Inflammatory macrophage treated with lipopolysaccharide for 1 hour (primary cell): ENCODE measurements at regions not wholly inside any gene's neighbourhood (a gene's known extent, or its start where the extent isn't known, plus 50 kb on each side); places are given as distances from the start of the nearest gene placed in this dataset.

Source experiments
- DNase-seq, 2 donors: peaks; one replicate each; pipeline ENCODE4 v3.0.0-alpha.2; 2020 to 2022

DNA sequence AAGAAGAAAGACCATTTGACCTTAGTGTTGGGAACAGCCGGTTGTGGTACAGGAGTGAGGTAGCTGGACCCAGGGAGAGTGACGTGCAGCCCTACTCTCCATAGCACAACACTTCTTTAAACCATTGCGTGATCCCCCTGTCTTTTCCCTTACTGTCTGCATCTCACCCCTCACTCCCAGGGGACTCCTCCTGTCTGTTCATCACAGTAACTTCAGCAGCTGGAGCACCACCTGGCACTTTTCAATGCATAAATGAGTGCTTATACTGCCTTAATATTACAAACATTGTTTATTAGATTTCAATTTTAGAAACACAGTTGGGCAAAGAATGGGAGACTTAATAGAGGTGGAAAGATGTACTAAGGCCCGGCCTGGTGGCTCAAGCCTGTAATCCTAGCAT is 285.5 kb downstream of the UQCRFS1 start:
- DNase-seq = no peak

DNA sequence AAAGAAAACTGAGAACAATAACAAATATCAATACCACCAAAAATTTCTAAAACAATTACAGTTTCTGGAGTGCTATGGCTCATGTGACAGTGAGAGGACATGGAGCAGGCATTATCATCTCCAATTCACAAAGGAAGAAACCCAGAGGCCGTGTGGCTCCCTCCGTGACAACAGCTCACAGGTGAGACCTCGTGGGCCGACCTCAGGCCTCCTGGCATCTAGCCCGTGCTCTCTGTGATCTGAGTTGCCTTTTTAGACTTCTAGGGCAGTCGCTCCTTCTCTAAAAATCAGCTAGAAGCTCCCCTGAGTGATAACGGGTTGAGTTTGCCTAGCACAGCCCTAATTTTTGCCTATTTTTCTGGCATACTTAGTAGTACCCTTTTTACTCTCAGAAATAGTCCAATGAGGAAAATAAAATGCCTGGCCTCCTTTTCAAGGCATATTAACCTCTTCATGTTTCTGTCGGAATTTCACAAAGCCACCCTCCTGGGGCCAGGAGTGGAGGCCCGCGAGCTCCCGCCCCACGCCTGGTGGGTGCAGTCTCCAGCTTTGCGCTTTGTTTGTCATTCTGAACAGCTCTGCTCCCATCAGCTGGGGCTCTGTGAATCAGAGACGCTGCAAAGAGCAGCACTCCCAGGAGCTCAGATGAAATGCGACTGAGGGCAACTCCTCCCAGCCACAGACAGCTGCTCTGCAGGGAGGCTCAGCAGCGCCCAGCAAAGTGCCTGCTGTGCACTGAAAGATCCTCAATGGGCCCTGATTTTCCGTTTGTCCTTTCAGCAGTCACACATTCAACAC is 292.5 kb downstream of the UQCRFS1 start:
- DNase-seq = no peak

DNA sequence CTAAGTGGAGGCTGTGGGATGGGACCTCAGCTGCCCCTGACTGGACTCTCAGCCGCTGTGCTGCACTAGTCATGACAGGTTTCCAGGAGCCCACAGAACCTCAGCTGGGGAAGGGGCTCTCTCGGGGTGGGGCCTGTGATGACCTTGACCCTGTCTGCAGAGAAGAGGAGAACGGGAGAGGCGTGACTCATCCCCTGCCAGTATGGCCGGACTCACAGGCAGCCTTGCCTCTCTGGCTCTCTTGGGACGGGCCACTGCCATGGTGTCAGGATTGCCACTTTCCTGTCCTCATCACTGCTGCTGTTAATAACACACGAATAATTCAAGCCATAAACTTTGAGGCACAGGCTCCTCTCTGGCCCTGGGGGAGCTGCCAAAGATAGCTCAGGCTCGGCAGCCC is 295.3 kb downstream of the UQCRFS1 start:
- DNase-seq = no peak

DNA sequence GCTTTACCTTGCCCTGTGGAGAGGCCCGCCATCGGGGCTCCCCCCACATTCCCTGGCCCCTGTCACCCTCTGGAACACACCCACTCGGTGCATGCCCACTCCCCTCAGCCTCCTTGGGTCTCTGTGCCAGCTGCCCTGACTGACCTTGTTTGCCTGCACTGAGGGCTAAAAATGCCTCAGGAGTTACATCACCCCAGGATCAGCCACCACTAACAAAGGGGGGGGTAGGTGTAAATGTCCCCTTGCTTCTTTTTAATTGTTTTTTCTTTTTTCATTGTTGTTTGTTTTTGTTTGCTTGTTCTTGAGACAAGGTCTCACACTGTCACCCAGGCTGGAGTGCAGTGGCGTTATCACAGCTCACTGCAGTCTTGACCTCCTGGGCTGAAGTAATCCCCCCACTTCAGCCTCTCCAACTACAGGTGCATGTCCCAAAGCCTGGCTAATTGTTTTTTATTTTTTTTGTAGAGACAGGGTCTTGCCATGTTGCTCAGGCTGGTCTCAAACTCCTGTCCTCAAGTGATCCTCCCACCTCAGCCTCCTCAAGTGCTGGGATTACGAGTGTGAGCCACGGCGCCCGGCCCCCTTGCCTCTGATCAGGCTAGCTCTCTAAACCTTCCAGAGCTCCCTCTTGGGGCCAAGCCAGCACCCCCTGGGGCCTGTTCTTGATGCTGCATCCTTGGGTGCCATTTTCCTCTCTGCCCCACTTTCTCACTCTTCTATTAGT is 297.1 kb downstream of the UQCRFS1 start:
- no peak for DNase-seq

DNA sequence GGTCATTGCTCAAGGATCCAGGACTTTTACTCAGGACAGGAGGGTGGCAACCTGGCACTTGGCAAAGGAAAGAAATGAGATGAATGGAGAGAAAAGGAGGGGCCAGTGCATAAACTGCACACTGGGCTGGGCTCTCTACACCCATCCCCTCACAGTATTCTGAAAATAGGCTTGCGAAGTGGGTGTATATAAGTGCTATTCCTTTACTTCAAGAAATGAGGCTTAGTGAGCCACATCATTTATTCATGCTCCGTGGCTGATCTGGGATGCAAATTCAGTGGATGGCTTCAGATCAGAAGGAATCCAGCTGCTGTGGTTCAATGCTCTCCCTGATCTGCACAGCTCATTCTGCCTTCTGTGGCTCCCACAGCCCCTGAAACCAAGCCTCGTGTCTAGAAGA is 297.7 kb downstream of the UQCRFS1 start:
- DNase-seq = no peak

DNA sequence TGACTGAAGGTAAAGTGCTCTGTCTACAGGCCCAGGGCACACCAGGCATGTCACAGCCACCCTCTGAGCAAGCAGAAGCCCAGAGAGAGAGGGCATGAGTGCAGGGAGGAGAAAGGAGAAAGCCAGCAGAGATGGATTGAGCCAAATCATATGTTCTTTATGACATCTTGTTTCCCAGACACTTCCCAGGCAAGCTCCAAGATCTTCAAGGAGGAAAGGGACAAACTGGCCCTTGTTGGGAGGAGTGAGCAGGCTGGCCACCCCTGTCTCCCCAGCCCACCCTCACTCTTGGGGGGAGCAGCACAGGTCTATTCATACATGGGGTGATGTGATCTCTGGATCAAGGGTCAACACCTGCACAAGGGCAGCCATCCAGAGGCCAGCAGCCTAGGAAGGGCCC is 298.8 kb downstream of the UQCRFS1 start:
- DNase-seq = no peak

DNA sequence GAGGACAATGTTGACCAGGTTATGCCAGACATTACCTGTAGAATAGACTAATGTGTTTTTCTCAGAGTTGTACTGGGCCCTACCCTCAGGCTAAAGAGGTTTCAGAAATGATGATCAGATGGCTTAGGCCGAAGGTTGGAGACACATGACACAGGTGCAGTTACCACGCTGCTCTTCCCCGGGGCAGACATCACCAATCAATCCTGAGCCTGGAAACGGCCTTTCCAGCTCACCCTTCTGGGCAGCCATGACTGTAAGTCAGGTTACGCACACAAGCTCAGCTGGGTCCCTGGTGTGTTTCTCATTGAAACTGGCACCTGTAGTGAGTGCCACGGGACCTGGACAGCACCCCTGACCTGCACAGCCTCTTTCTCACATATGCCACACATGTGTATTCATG is 299.3 kb downstream of the UQCRFS1 start:
- DNase-seq = no peak

DNA sequence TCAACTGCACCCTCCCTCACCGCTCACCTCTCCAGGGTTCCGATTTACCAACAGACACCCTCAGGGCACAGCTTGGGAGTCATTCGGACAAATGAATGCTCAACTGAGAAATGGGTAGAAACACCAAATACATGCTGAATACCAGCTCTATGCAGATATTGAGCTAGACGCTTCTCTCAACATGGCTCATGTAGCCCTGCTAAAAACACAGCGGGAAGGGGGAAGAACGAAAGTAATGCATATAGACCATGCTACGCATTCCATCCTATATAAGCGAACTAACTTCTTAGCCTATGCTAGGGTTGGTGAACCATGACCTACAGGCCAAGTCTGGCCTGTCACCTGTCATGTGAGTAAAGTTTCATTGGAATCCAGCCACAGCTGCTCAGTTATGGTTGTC is 304.0 kb downstream of the UQCRFS1 start:
- DNase-seq = no peak

DNA sequence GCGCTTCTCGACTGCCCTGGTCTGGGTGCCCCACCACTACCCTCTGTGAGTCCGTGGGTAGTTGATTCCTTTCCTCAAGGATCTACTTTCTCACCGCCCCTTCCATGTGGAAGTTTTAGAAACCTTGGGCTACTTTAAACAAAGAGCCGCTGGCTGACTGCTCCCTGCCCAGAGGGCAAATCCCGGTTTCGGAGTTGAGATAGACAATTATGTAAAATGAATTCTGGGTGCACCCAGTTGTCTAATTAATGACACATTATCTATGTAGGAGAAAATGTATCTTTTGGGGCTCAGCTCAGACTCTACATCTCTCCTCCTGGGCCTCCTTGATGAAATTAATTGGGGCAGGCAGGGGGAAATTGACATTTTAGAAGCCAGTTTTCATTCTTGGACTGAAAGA is 305.4 kb downstream of the UQCRFS1 start:
- DNase-seq = no peak

DNA sequence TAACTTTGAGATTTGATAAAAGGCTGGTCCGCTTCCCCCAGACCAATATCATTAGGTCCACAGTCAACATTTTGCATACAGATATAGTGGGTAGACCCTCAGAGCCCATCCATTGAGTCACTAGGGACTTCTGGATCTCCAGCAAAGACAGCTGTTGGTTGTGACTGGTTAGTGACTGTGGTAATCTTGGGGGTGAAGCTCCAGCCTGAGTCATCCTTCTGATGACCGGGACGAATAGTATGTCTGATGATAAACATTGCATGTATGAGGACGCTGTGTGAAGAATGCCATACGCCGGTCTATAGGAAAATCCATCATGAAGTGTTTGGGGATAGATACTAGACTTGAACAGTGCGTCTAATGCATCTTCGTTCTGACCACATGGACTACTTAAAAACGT is 307.0 kb downstream of the UQCRFS1 start:
- no peak for DNase-seq

DNA sequence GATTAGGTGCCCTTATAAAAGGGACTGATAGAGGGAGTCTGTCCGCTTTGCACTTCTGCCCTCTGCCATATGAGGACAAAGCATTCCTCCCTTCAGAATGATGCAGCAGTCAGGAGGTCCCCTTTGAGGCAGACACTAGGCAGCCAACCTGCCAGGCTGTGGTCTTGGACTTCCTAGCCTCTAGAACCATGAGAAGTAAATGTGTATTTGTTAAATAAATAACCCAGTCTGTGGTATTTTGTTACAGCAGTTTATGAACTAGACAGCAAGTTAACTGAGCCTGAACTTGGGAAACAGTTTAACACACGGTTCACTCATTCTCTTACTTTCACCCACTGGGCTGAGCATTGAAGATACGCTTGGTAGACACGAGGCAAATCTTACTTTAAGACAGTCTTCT is 313.2 kb downstream of the UQCRFS1 start:
- DNase-seq = no peak

DNA sequence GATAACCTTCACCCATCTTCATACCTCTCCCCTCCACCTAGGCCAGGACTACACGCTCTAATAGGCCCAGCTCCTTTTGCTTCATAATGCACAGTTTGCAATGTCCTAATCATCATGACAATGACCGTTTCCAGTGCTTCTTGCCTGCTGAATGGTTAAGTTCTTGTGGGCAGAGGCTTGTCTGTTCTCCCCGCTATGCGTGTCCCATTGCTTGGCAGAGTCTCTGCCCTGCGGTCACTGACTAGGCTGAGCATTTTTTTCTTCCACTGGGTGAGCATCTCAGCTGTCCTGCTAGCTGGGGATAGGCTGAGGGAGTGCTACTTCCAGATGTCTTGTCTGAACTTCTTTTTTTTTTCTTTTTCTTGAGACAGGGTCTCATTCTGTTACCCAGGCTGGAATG is 314.7 kb downstream of the UQCRFS1 start:
- no peak for DNase-seq

DNA sequence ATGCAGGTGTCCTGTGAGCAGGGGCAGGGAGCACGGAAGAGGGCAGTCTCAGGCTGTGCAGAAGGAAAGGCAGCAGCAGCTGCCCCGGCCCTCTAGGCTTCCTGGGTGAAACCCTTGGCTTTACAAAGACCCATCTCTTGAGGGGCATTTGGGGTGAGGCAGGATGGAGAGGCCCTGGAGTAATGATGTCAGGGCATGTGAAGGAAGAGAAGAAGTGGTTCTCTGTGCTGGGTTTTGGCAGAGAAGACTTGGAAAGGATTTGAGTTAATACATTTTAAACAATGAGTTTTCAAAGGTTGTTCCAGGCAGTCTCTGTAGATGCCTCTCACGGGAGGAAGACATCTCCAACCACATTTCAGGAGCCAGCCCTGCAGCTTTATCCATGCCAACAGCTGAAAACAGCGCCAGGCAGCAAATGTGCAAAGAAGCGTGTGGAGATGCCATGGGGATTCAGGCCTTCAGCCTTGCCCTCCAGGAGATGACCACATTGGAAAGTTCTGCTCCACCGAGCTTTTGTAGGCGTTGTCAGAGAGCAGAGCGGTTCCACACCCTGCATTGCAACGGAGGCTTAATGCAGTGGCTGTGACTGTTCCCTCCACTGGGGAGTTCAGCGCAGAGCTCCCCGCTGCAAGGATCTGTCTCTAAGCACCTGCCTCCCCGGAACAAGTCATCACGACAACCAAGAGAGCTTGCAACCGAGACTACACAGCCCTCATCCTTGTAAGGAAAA is 322.8 kb downstream of the UQCRFS1 start:
- DNase-seq = no peak

DNA sequence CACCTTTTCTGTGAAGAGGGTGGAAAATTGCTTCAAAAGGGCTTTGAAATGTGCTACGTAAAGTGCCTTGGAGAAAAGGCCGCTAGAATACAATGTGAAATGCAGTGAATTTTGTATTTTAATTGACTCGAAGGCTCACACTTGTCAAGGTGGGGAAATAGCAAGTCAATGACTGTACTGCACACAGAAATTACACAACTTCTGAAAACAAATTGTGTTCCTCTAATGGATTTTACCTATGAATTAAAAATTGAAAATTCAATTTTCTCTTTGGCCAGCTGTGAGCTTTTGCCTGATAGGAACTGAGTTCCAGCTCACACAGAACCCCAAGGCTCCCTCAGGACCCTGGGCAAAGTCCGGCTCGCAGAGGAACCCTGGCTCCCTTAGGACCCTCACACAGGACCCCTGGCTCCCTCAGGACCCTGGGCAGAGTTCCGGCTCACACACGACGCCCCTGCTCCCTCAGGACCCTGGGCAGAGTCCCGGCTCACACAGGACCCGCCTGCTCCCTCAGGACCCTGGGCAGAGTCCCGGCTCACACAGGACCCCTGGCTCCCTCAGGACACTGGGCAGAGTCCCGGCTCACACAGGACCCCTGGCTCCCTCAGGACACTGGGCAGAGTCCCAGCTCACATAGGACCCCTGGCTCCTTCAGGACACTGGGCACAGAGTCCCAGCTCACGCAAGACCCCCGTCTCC is 324.9 kb downstream of the UQCRFS1 start:
- no peak for DNase-seq

DNA sequence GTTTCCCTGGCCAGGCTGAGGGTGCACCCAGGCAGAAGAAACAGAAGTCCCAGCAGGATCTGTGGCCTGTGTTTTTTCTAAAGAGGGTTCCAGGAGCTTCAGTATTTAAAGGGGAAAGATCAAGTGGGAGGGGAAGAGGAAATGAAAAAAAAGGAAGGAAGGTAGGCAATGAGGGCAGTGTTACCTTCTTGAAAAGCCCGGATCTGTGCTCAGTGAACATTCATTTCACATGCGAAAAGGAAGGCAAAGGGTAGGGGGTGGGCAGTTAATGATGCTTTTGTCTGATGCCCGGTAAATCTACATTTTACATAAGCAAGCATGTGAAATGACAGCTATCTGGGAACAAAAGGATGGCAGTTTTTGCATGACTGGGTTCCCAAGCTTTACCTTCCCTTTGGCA is 326.2 kb downstream of the UQCRFS1 start:
- no peak for DNase-seq

DNA sequence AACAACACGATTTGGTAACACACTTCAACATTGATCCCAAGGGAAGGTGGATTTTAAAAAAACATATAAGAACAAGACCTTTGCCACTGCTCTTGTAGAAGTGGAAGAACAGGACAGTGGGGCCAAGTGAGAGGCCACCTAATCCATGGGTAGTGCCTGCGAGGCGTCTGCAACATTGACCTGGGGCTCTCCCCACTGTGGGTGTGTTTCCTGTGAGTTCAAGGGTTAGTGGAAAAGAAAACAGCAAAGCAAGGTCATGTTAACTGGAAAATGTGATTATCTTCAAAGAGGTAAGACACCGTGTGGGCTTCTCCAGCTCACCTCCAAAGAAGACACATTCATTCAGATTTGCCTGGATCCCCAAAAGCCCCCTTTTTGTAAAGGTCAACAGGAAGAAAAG is 327.0 kb downstream of the UQCRFS1 start:
- DNase-seq = no peak

DNA sequence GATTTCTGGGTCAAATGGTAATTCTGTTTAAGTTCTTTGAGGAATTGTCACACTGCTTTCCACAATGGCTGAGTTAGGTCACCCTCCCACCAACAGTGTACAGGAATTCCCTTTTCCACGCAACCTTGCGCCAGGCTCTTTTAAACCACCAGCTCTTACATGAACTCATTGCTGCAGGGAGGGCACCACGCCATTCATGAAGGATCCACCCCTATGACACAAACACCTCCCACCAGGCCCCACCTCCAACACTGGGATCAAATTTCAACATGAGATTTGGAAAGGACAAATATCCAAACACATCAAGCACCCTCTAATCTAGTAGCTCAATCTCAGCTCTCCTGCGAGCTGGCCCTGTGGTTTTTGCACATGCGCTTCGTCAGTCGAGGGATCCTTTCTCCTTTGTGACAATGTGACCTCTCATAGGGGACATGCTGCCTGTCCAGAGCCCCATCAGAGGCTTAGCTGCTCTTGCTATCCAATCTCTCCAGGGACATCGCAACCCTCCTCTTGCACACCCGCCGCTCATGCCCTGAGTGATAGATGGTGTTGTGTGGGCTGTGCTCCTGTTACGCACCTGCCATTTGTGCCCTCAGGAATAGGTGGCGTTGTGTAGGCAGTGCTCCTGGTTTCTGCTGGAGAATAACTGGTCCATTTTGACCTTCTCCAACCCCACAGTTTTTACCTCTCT is 328.0 kb downstream of the UQCRFS1 start:
- DNase-seq = no peak

DNA sequence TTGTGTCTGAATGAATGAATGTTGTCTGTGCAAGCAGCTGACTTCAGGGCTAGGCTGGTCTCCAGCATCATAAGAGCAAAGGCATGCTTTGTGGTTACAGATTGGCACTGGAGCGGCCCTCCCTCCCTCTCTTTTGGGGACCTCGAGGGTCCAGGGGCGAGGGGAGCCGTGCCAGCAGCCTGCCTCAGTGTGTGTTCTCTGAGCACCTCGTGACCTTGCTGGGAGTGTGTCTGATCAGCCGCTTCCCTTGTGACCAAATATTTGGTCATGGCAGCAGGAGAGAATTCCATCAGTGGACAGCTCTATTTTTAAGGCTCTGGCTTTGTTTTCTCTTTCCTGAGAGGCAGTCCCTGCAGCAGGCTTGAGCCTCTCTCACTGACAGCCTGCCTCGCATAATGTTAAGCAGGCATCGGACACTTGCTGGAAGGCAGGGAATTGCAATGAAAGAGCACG is 329.7 kb downstream of the UQCRFS1 start:
- no peak for DNase-seq

DNA sequence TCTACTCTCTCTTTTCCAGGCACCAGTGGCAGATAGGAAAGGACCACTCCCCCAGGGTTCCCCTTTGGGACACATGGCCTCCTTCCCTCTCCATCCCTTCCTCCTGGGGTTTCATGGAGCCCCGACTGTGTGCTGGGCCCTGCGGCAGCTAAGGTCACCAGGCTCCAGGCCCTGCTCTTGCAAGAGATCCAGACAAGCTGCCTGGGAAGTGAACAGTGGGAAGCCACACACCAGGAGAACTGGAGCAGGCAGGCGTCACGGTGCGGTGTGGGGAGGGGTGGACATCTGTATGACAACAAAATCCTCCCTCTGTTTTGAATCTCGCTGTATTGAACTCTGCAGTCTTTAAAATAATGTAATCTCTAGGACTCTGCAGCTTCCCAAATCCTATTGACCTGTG is 330.1 kb downstream of the UQCRFS1 start:
- DNase-seq = no peak

DNA sequence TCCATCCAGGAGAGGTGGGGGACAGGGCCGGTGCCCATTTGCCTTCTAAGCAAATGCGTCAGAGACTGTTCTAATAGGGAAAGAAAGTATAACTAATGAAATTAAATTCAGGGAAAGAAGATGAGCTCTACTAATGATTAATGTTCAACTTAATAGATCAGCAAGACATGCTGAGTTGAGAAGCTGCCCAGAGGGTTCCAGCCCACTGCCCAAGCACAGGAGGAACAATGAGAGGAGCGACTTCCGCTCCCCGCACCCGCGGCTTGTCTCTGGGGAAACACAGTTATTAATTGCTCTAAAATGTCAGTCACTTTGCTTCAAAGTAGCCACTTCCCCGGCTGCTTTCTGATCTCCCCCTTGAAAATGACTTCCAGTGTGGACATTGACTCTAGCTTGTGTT is 331.3 kb downstream of the UQCRFS1 start:
- DNase-seq = no peak

DNA sequence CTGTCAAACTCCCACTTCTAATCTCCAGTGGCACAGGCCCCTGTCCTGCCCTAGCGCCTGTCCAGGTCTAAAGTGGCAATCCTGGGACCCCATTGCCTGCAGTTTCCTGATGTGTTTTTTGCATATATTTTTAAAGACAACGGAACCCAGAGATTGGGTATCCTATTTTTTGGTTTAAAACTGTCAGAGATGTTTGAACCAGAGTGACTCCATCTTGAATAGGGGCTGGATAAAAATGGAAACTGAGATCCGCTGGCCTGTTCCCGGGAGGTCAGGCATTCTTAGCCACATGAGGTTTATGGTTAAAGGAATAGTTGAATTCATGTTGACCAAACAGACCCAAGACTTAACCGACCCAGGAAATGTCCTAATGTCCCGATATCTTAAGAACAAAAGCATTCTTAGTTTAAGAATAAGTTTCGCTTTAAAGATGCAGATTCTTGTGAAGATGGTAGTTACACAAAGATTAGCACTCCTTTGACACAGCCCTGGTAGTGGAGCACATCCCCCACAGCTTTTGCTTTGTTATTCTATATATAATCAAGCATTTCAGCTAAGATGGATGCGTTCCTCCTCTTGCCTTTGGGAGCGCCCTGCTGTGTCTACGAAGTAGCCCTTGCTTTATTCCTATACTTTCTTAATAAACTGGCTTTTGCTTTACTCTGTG is 332.1 kb downstream of the UQCRFS1 start:
- DNase-seq = no peak
